NCI-H1417 treated with DMSO at 0.1 percent for 48 hours (cell line): ENCODE measurements at regions not wholly inside any gene's neighbourhood (a gene's known extent, or its start where the extent isn't known, plus 50 kb on each side); places are given as distances from the start of the nearest gene placed in this dataset.
"Not testable (repeated sequence)": the region's sequence is repeated elsewhere in the genome, so short reads cannot be mapped to it uniquely, and the experiment has no call there.

Source experiments
- DNase-seq: peaks from one replicate; lab custom pipeline; 2025; lab: John Stamatoyannopoulos, UW

DNA sequence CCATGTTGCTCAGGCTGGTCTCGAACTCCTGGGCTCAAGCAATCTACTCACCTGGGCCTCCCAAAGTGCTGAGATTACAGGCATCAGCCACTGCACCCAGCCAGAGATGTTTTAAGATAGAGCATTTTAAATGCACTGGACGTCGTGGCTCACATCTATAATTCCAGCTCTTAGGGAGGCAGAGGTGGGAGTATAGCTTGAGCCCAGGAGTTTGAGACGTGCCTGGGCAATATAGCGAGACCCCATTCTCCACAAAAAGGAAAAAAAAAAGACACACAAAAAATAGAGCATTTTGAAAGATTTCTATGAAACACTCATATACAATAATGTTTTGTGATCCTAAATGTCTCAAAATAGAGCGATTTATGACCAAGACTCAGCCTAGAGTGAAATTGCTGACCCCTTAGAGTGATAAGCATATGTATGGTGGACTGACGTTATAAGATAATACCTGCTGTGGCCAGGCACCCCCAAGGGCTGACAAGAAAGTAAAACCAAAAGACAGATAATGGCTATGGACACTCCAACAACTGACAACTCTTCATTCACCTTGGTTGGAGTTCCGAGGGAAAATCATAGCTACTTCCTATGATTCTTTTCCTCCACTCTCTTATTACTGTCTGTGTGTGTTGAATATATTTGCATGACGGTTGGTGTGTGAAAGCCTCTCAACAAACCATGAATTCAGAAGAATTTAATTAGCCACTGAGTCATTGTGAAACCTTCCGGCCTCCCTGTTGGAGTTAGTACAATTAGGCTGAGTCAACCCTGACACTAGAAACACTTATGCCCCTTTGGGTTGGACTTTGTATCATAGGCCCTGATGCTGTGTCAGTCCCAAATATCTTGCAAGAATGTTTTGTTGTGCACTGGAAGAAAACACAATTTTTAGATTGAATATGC, 526.5 kb upstream of the NUDT12 start:
- no peak for DNase-seq

DNA sequence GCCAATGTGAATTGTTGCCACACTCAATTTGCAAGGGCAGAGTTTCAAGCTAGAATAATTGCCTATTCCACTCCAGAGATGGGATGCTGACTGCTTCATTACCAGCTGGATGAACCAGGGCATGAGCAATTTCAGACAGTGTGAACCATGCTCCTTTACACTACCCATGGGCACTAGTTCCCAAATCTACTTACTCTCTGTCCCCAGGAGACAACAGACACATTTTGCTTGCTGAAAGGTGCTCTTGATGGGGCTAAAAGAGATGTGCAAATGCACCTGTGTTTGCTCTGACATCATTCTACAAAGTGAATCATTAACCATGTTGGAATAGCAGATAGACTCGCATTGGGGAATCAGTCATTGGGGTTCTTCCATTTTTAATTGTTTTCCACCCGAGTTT, 522.3 kb upstream of the NUDT12 start:
- DNase-seq: no peak

- DNase-seq: no peak
These were observed 520.2 kb upstream of the NUDT12 start for GRCh38 chr5:104082754-104083153.

- no peak for DNase-seq
These were observed 518.6 kb upstream of the NUDT12 start for GRCh38 chr5:104081232-104081631.

- no peak for DNase-seq
These were observed 518.1 kb upstream of the NUDT12 start for GRCh38 chr5:104080646-104081175.

DNA sequence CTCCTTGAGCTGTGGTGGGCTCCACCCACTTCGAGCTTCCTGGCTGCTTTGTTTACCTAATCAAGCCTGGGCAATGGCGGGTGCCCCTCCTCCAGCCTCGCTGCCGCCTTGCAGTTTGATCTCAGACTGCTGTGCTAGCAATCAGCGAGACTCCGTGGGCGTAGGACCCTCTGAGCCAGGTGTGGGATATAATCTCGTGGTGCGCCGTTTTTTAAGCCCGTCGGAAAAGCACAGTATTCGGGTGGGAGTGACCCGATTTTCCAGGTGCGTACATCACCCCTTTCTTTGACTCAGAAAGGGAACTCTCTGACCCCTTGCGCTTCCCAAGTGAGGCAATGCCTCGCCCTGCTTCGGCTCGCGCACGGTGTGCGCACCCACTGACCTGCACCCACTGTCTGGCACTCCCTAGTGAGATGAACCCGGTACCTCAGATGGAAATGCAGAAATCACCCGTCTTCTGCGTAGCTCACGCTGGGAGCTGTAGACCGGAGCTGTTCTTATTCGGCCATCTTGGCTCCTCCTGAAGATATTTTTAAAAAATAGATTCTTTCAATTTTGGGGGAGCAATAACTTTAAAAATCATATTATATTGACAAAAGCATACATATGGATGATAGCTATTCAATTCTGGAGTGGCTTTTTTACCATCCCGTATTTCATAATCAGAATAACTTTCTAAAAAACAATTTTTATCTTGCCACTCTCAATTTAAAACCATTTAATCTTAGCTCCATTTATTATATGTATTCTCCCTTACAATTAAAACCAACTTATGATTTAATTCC, 517.5 kb upstream of the NUDT12 start:
- DNase-seq: not testable (repeated sequence)

DNA sequence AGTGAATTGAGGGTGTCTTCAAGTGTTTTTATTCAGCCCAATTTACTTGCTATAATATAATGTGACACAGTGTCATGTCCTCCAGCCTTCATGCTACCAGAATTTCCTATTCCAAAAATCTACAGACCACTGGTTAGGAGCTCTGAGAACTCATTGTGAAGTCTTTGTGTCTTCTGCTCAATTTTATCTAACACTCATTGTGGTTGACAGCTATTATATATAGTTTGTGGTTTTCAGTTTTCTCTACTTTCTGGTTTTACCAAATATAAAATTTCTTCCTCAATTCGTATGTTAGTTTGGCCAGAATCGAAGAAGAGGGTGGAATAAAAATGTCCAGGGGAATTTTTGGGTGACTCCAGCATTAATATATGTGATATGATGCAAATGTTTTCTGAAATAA, 509.3 kb upstream of the NUDT12 start:
- DNase-seq: no peak

- no peak for DNase-seq
These were observed 500.2 kb upstream of the NUDT12 start for GRCh38 chr5:104062621-104063377.

- no peak for DNase-seq
These were observed 499.1 kb upstream of the NUDT12 start for GRCh38 chr5:104061707-104062106.

GRCh38 chr5:104053353-104053649, 490.7 kb upstream of the NUDT12 start:
- DNase-seq: no peak

- no peak for DNase-seq
These were observed 490.2 kb upstream of the NUDT12 start for GRCh38 chr5:104052558-104053352.

- no peak for DNase-seq
These were observed 487.8 kb upstream of the NUDT12 start for GRCh38 chr5:104050436-104050835.

- DNase-seq: no peak
These were observed 487.2 kb upstream of the NUDT12 start for GRCh38 chr5:104049752-104050151.

- no peak for DNase-seq
These were observed 485.6 kb upstream of the NUDT12 start for GRCh38 chr5:104048231-104048630.

GRCh38 chr5:104045987-104046386, 483.4 kb upstream of the NUDT12 start:
- no peak for DNase-seq

GRCh38 chr5:104039871-104040270, 477.3 kb upstream of the NUDT12 start:
- not testable (repeated sequence) for DNase-seq

GRCh38 chr5:104037136-104037535, 474.5 kb upstream of the NUDT12 start:
- not testable (repeated sequence) for DNase-seq

DNA sequence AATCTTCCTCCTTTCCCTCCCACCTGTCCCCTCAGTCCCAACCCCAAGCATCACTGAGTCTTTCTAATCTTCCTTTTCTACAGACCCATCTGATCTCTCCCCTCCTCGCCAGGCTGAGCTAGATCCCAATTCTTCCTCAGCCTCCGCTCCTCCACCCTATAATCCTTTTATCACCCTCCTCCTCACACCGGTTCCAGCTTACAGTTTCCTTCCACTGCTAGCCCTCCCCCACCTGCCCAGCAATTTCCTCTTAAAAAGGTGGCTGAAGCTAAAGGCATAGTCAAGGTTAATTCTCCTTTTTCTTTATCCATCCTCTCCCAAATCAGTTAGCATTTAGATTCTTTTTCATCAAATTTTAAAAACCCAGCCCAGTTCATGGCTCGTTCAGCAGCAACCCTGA, 470.6 kb upstream of the NUDT12 start:
- not testable (repeated sequence) for DNase-seq

GRCh38 chr5:104024538-104024937, 461.9 kb upstream of the NUDT12 start:
- DNase-seq: no peak

DNA sequence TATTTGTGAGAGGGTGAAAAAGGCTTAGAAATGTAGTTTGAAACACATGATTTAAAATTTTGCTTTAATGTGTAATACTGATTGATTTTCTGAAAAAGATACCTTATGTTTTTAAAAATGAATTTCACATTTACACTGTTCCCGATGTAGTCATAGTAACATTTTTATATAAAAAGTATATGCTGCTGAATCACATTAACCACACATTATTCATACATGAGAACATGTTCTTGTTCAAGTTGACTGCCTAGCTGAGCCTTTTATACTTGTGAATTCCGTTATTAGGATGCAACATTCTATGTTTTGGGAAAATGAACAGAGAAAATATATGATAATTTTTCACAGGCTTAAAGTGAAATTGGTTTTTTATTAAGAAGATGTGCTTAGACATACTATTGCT, 461.1 kb upstream of the NUDT12 start:
- no peak for DNase-seq

- no peak for DNase-seq
These were observed 457.4 kb upstream of the NUDT12 start for GRCh38 chr5:104019956-104020355.

- no peak for DNase-seq
These were observed 455.7 kb upstream of the NUDT12 start for GRCh38 chr5:104018299-104018698.
